Activated T-helper 9 cell treated with anti-CD3 and anti-CD28 coated beads, Interleukin-2, amount 50 U/mL, for 16 hours (primary cell): ENCODE measurements at regions not wholly inside any gene's neighbourhood (a gene's known extent, or its start where the extent isn't known, plus 50 kb on each side); places are given as distances from the start of the nearest gene placed in this dataset.
"Not testable (repeated sequence)": the region's sequence is repeated elsewhere in the genome, so short reads cannot be mapped to it uniquely, and the experiment has no call there.

Experiments used
- DNase-seq: peaks from one replicate; pipeline ENCODE4 v3.0.0-alpha.2; 2020; ENCODE audit warnings: low read depth

- not testable (repeated sequence) for DNase-seq
These were observed 208.0 kb upstream of the IRF2BP2 start for GRCh38 chr1:234818040-234818387.

GRCh38 chr1:234817313-234818039 is 207.5 kb upstream of the IRF2BP2 start:
- not testable (repeated sequence) for DNase-seq

GRCh38 chr1:234816864-234817263 is 206.9 kb upstream of the IRF2BP2 start:
- DNase-seq = not testable (repeated sequence)

GRCh38 chr1:234816186-234816851 is 206.3 kb upstream of the IRF2BP2 start:
- DNase-seq = not testable (repeated sequence)

- DNase-seq = not testable (repeated sequence)
These were observed 205.4 kb upstream of the IRF2BP2 start for GRCh38 chr1:234815295-234815815.

- DNase-seq = not testable (repeated sequence)
These were observed 204.3 kb upstream of the IRF2BP2 start for GRCh38 chr1:234814235-234814634.

- not testable (repeated sequence) for DNase-seq
These were observed 201.8 kb upstream of the IRF2BP2 start for GRCh38 chr1:234811824-234812223.

- DNase-seq = not testable (repeated sequence)
These were observed 200.7 kb upstream of the IRF2BP2 start for GRCh38 chr1:234810726-234811125.

- DNase-seq = not testable (repeated sequence)
These were observed 199.9 kb upstream of the IRF2BP2 start for GRCh38 chr1:234809854-234810245.

GRCh38 chr1:234808943-234809853 is 199.2 kb upstream of the IRF2BP2 start:
- DNase-seq = not testable (repeated sequence)

GRCh38 chr1:234808459-234808858 is 198.5 kb upstream of the IRF2BP2 start:
- not testable (repeated sequence) for DNase-seq

GRCh38 chr1:234807705-234808104 is 197.7 kb upstream of the IRF2BP2 start:
- DNase-seq = not testable (repeated sequence)

GRCh38 chr1:234802586-234802985 is 192.6 kb upstream of the IRF2BP2 start:
- DNase-seq = not testable (repeated sequence)

GRCh38 chr1:234801636-234802035 is 191.7 kb upstream of the IRF2BP2 start:
- not testable (repeated sequence) for DNase-seq

- DNase-seq = not testable (repeated sequence)
These were observed 191.2 kb upstream of the IRF2BP2 start for GRCh38 chr1:234801147-234801546.

GRCh38 chr1:234800563-234800962 is 190.6 kb upstream of the IRF2BP2 start:
- not testable (repeated sequence) for DNase-seq

- DNase-seq = not testable (repeated sequence)
These were observed 189.2 kb upstream of the IRF2BP2 start for GRCh38 chr1:234799021-234799689.

GRCh38 chr1:234797216-234797615 is 187.2 kb upstream of the IRF2BP2 start:
- not testable (repeated sequence) for DNase-seq

- not testable (repeated sequence) for DNase-seq
These were observed 186.4 kb upstream of the IRF2BP2 start for GRCh38 chr1:234796438-234796792.

- not testable (repeated sequence) for DNase-seq
These were observed 185.9 kb upstream of the IRF2BP2 start for GRCh38 chr1:234795711-234796437.

GRCh38 chr1:234795007-234795406 is 185.0 kb upstream of the IRF2BP2 start:
- DNase-seq = not testable (repeated sequence)
